Heart left ventricle (tissue), 16 donors: ENCODE measurements at regions not wholly inside any gene's neighbourhood (a gene's known extent, or its start where the extent isn't known, plus 50 kb on each side); places are given as distances from the start of the nearest gene placed in this dataset.
"Not testable (repeated sequence)": the region's sequence is repeated elsewhere in the genome, so short reads cannot be mapped to it uniquely, and the experiment has no call there.

ENCODE experiments used
- ATAC-seq, 4 donors: fragments of 200-7000 bp; cut with Tn5 transposase; one replicate each; pipeline ENCODE4 v1.9.1; 2020 to 2022; ENCODE audit warnings: moderate library complexity in 4 of 4, mild to moderate bottlenecking in 3 of 4, moderate number of reproducible peaks in 1 of 4
- DNase-seq, 5 donors: peaks; one replicate each; pipeline ENCODE4 v3.0.0-alpha.2; 2020
- H3K27ac ChIP-seq, 12 donors: fragments of 200-600 bp; sonication (generic) in 4 of 12; one replicate each; pipeline versions ENCODE4 v1.5.0 to v1.8.0; 2016 to 2022; ENCODE audit warnings: mild to moderate bottlenecking in 2 of 12
- H3K27me3 ChIP-seq, 9 donors: fragments of 200-600 bp; sonication (generic) in 2 of 9; one replicate each; pipeline versions ENCODE4 v1.5.1 to v1.8.0; 2016 to 2022; ENCODE audit warnings: mild to moderate bottlenecking in 3 of 9
- H3K36me3 ChIP-seq, 9 donors: fragments of 200-600 bp; sonication (generic) in 2 of 9; one replicate each; pipeline versions ENCODE4 v1.5.0 to v1.8.0; 2018 to 2022; ENCODE audit warnings: mild to moderate bottlenecking in 2 of 9
- H3K4me1 ChIP-seq, 12 donors: fragments of 200-600 bp; sonication (generic) in 4 of 12; one replicate each; pipeline versions ENCODE4 v1.5.0 to v1.8.0; 2016 to 2022; ENCODE audit warnings: mild to moderate bottlenecking in 3 of 12
- H3K4me3 ChIP-seq, 12 donors: fragments of 200-600 bp; sonication (generic) in 4 of 12; one replicate each; pipeline versions ENCODE4 v1.5.0 to v1.8.0; 2017 to 2022; ENCODE audit warnings: mild to moderate bottlenecking in 9 of 12, moderate library complexity in 4 of 12
- H3K9me3 ChIP-seq, 12 donors: fragments of 200-600 bp; sonication (generic) in 4 of 12; one replicate each; pipeline versions ENCODE4 v1.5.0 to v1.8.0; 2016 to 2022; ENCODE audit warnings: mild to moderate bottlenecking in 1 of 12
- CTCF ChIP-seq, 12 donors: fragments of 200-600 bp; sonication (generic) in 4 of 12; IDR thresholded peaks; one replicate each; pipeline versions ENCODE4 v1.5.0 to v1.8.0; 2018 to 2022; ENCODE audit warnings: antibody characterized with exemption in 12 of 12, mild to moderate bottlenecking in 5 of 12
- POLR2A ChIP-seq, 2 donors: fragments of 450-650 bp; IDR thresholded peaks; one replicate each; pipeline ENCODE4 v1.6.1; 2017; ENCODE audit warnings: antibody characterized with exemption in 2 of 2, mild to moderate bottlenecking in 2 of 2, moderate library complexity in 2 of 2
- WGBS, 4 donors: extraction: QIAGEN DNeasy Blood & Tissue Kit in 2 of 4; methylation state at CpG; one replicate each; pipeline versions ENCODE4 v1.1.5 to v1.1.7; 2013 to 2018; 5-methylcytosine and 5-hydroxymethylcytosine counted together
- intact Hi-C, 10 donors: fragments of 100-400 bp; cut with DNase I; formaldehyde crosslinking; loops; one replicate each; pipeline versions ENCODE4 v1.11.1 to v1.14.2; 2022
- donor health status: ischemic (EF 13 %, LVEDD 7.1; RV severe dilation, severe dysfunction).
- donor health status: healthy with polysubstance abuse.
- donor health status: DM: no; HTN: yes; CAD: no.
- donor health status: DM: no; HTN: no; CAD: no.
- donor health status: ischemic (EF 25% LVEDD 6.9; RV normal size, moderate dysfunction).
- donor health status: ischemic (EF 25% LVEDD 5.7; RV mildly dilated, moderate dysfunction).
- donor health status: healthy.
- donor health status: DM: yes; HTN: yes; CAD: no.
- donor health status: ischemic (EF 35%, LVEDD 5.7; RV mildly dilated, moderate dysfunction).
- donor health status: nonischemic (EF 11% LVEDD 7.7; RV severe dilation, severe dysfunction).
- donor health status: DM: yes; HTN: yes; CAD: no.
- donor health status: PGD.
- donor health status: ischemic (EF 29% LVEDD 5.4; RV normal size, mild dysfunction).
- donor health status: nonischemic (EF 23%, LVEDD 6.1; RV moderate dilation, normal function).

- Histone ChIP-seq H3K36me3 (no peaks in the 10 kb centered on the region), H3K4me1 (no peaks in the 10 kb centered on the region), H3K27me3 (no peaks in the 10 kb centered on the region), H3K9me3 (no peaks in the 10 kb centered on the region), H3K4me3 (no peak overlapping the region), H3K27ac (no peak overlapping the region)
- intact Hi-C loops, result loop anchor here in 5 of 10 donors (5.0 to 10.0 kb wide), 4 partner anchors 85 to 267 kb away; no protein-coding TSS in a partner anchor
- TF ChIP-seq POLR2A (IDR thresholded peaks at IDR 0.05) (no peak), CTCF (IDR thresholded peaks at IDR 0.05) (no peak)
- no peak for ATAC-seq
- DNase-seq, result no peak
Observed at GRCh38 chr7:65219623-65220022, 154.0 kb upstream of the ZNF92 start.

GRCh38 chr7:65216469-65216868 is 157.2 kb upstream of the ZNF92 start:
- WGBS, 4 donors, result 12 to 19% (median 15%) methylated on average over 8 of the region's 8 CpGs
- intact Hi-C loops, result loop anchor here in 4 of 10 donors (2.0 to 10.0 kb wide), 3 partner anchors 90 to 262 kb away; no protein-coding TSS in a partner anchor
- Histone ChIP-seq H3K9me3 (no peaks in the 10 kb centered on the region), H3K4me3 (no peak overlapping the region), H3K27ac (no peak overlapping the region), H3K36me3 (no peaks in the 10 kb centered on the region), H3K4me1 (no peaks in the 10 kb centered on the region), H3K27me3 (no peaks in the 10 kb centered on the region)
- TF ChIP-seq CTCF (IDR thresholded peaks at IDR 0.05) (peak; percentile 39 to 70 (median 56)), POLR2A (IDR thresholded peaks at IDR 0.05) (no peak)
- no peak for ATAC-seq
- DNase-seq, result peak in 3 of 5 donors; percentile 34 to 48 (median 37)

GRCh38 chr7:65213260-65213659 is 160.4 kb upstream of the ZNF92 start:
- not testable (repeated sequence) for H3K4me1 ChIP-seq, H3K27ac ChIP-seq, H3K27me3 ChIP-seq, H3K4me3 ChIP-seq, H3K36me3 ChIP-seq, H3K9me3 ChIP-seq, ATAC-seq, DNase-seq
- WGBS, 4 donors, result 20 to 58% (median 48%) methylated on average over 1 of the region's 1 CpG
- intact Hi-C loops, result loop anchor here in 3 of 10 donors (10.0 kb wide), 1 partner anchor 258 kb away; no protein-coding TSS in a partner anchor

- 78% methylated on average over 1 of the region's 1 CpG; no CpG with 5 or more reads in 3 of the 4 donors for WGBS, 4 donors
- H3K9me3 ChIP-seq, DNase-seq, H3K27me3 ChIP-seq, H3K4me3 ChIP-seq, H3K27ac ChIP-seq, intact Hi-C loops, H3K36me3 ChIP-seq, ATAC-seq, H3K4me1 ChIP-seq: not testable (repeated sequence)
Observed at GRCh38 chr7:65199221-65199620, 174.4 kb upstream of the ZNF92 start.

- 54 to 75% (median 58%) methylated on average over 1 to 4 of the region's 8 CpGs for whole genome bisulfite sequencing, 4 donors
- H3K27me3 ChIP-seq, H3K4me3 ChIP-seq, H3K4me1 ChIP-seq, DNase-seq, H3K27ac ChIP-seq, H3K36me3 ChIP-seq, ATAC-seq, intact Hi-C loops, H3K9me3 ChIP-seq: not testable (repeated sequence)
Observed at GRCh38 chr7:65193334-65194058, 180.2 kb upstream of the ZNF92 start.

GRCh38 chr7:65177041-65177440 is 170.6 kb upstream of the ERV3-1 start:
- intact Hi-C loops, H3K4me1 ChIP-seq, DNase-seq, H3K27ac ChIP-seq, ATAC-seq, H3K4me3 ChIP-seq, H3K36me3 ChIP-seq, H3K27me3 ChIP-seq, H3K9me3 ChIP-seq: not testable (repeated sequence)
- 39 to 71% (median 43%) methylated on average over 4 to 5 of the region's 5 CpGs for WGBS, 4 donors

GRCh38 chr7:65150105-65150504 is 143.6 kb upstream of the ERV3-1 start:
- H3K4me3 ChIP-seq, H3K36me3 ChIP-seq, intact Hi-C loops, H3K9me3 ChIP-seq, H3K27ac ChIP-seq, H3K4me1 ChIP-seq, H3K27me3 ChIP-seq, DNase-seq: not testable (repeated sequence)
- no CpG with 5 or more reads among the region's 3 CpGs for WGBS, 4 donors
- peak in 2 of 4 donors; percentile 28 to 59 for ATAC-seq

- ATAC-seq, H3K27me3 ChIP-seq, H3K9me3 ChIP-seq, H3K4me1 ChIP-seq, H3K36me3 ChIP-seq, H3K27ac ChIP-seq, H3K4me3 ChIP-seq, DNase-seq, intact Hi-C loops: not testable (repeated sequence)
- whole genome bisulfite sequencing, 4 donors, result 82 to 98% (median 90%) methylated on average over 2 of the region's 2 CpGs
Observed at GRCh38 chr7:65146118-65146914, 139.8 kb upstream of the ERV3-1 start.

- H3K4me1 ChIP-seq, DNase-seq, ATAC-seq, H3K27ac ChIP-seq, H3K9me3 ChIP-seq, intact Hi-C loops, H3K27me3 ChIP-seq, H3K36me3 ChIP-seq, H3K4me3 ChIP-seq: not testable (repeated sequence)
Observed at GRCh38 chr7:65145710-65146109, 139.2 kb upstream of the ERV3-1 start.
